ENCODE measurements at regions not wholly inside any gene's neighbourhood (a gene's known extent, or its start where the extent isn't known, plus 50 kb on each side); places are given as distances from the start of the nearest gene placed in this dataset.

- Histone ChIP-seq H3K18ac (ENCODE audit: low read depth, low read length) (no peak overlapping the region), H2AK5ac (ENCODE audit: low read depth, low read length) (no peak overlapping the region), H3K9me3 (ENCODE audit: control insufficient read depth, insufficient read depth, low read length) (peaks cover 11% of the 10 kb centered on the region; the same call in 1 of the 2 replicates), H4K8ac (ENCODE audit: low read depth in 2 of 2, low read length in 2 of 2) (no peak overlapping the region), H3K4me2 (ENCODE audit: low read depth, low read length) (no peak overlapping the region), H2AFZ (replicated peaks; ENCODE audit: low read length, poor library complexity) (no peak overlapping the region), H3K79me1 (ENCODE audit: low read depth in 1 of 2, low read length in 2 of 2) (no peaks in the 10 kb centered on the region), H3K27ac (ENCODE audit: insufficient read depth, low read length) (no peak overlapping the region), H3K36me3 (ENCODE audit: control insufficient read depth, insufficient read depth, low read length) (no peaks in the 10 kb centered on the region), H2AK9ac (replicated peaks; ENCODE audit: low read depth, low read length, poor library complexity) (no peak overlapping the region), H4K91ac (ENCODE audit: insufficient read depth, low read depth, low read length) (no peak overlapping the region), H2BK15ac (ENCODE audit: low read depth, low read length) (no peak overlapping the region), H3K56ac (ENCODE audit: extremely low read depth, insufficient read depth, low read length) (no peak overlapping the region), H3K4ac (ENCODE audit: low read depth, low read length) (no peak overlapping the region), H3K9ac (ENCODE audit: low read depth, low read length) (no peak overlapping the region), H3K4me3 (ENCODE audit: insufficient read depth, low read depth, low read length) (no peak overlapping the region), H3K4me1 (ENCODE audit: control insufficient read depth, insufficient read depth, low read length) (no peaks in the 10 kb centered on the region), H2BK20ac (ENCODE audit: low read depth, low read length) (no peak overlapping the region), H4K5ac (ENCODE audit: low read depth, low read length) (no peak overlapping the region), H2BK120ac (ENCODE audit: low read depth, low read length) (no peak overlapping the region), H3K23ac (ENCODE audit: low read depth, low read length) (no peak overlapping the region), H3K14ac (replicated peaks; ENCODE audit: low read depth, low read length) (no peak overlapping the region), H2BK5ac (ENCODE audit: low read depth, low read length, poor library complexity, severe bottlenecking) (no peak overlapping the region), H3K9me1 (ENCODE audit: insufficient read depth, low read length) (no peaks in the 10 kb centered on the region), H3K27me3 (ENCODE audit: control insufficient read depth, insufficient read depth, low read length) (no peaks in the 10 kb centered on the region), H4K20me1 (ENCODE audit: insufficient read depth, low read length) (no peaks in the 10 kb centered on the region)
- CTCF ChIA-PET: no interaction called here
- no CpG with 5 or more reads among the region's 2 CpGs for WGBS, 2 experiments (ENCODE audit: extremely low coverage in 2 of 2, insufficient read length in 1 of 2)
- DNase-seq (no peak), ATAC-seq (ENCODE audit: low read depth) (no peak)
- no peak for TF ChIP-seq SMC3 (IDR thresholded peaks at IDR 0.05; ENCODE audit: low read depth, low read length)
- TF ChIP-seq CTCF (conservative IDR thresholded peaks at IDR 0.05; ENCODE audit: low read depth, low read length): no peak
- no peak for TF ChIP-seq RCOR1 (IDR thresholded peaks at IDR 0.05; ENCODE audit: insufficient replicate concordance, low read length)
- TF ChIP-seq NFE2L2 (IDR thresholded peaks at IDR 0.05; ENCODE audit: low read depth, low read length): no peak
- no peak for TF ChIP-seq USF2 (IDR thresholded peaks at IDR 0.05; ENCODE audit: low read depth, low read length)
- TF ChIP-seq MXI1 (IDR thresholded peaks at IDR 0.05; ENCODE audit: borderline replicate concordance, low read depth, low read length): no peak
- TF ChIP-seq ELK1 (IDR thresholded peaks at IDR 0.05; ENCODE audit: borderline replicate concordance, low read depth, low read length): no peak
- no peak for TF ChIP-seq RFX5 (IDR thresholded peaks at IDR 0.05; ENCODE audit: low read depth, low read length)
- TF ChIP-seq BHLHE40 (IDR thresholded peaks at IDR 0.05; ENCODE audit: low read depth, low read length): no peak
- TF ChIP-seq CHD1 (IDR thresholded peaks at IDR 0.05; ENCODE audit: low read depth, low read length): no peak
- TF ChIP-seq MAFK (IDR thresholded peaks at IDR 0.05; ENCODE audit: low read depth, low read length): no peak
- no peak for TF ChIP-seq CEBPB (IDR thresholded peaks at IDR 0.05; ENCODE audit: low read depth, low read length)
- no peak for TF ChIP-seq MAZ (IDR thresholded peaks at IDR 0.05; ENCODE audit: borderline replicate concordance, low read depth, low read length)
- POLR2A ChIA-PET (ENCODE audit: unreplicated experiment): no interaction called here
- intact Hi-C loops (cut with micrococcal nuclease): no loop called here
- in situ Hi-C loops (cut with MboI; ENCODE audit: low sequenced_read_pairs): no loop called here
- no TSS peak for BruUV-seq (replicated peaks)
- dilution Hi-C loops (cut with HindIII; ENCODE audit: low sequenced_read_pairs, unreplicated experiment): no loop called here
Measured at GRCh38 chr18:47658498-47658897, 272.0 kb downstream of the SMAD2 start.
